IMR-90 (cell line): ENCODE measurements at regions not wholly inside any gene's neighbourhood (a gene's known extent, or its start where the extent isn't known, plus 50 kb on each side); places are given as distances from the start of the nearest gene placed in this dataset.
A peak's percentile ranks its signal among the peaks of the same experiment; 100 is the strongest.

Experiments used
- ATAC-seq: fragments of 200-7000 bp; cut with Tn5 transposase; 2 replicates; pipeline ENCODE4 v1.9.1; 2020; ENCODE audit warnings: low read depth, mild to moderate bottlenecking, moderate library complexity
- BruUV-seq: library from RNA; stranded (reverse); fragments of 400-500 nt; replicated peaks from 2 replicates; lab custom pipeline; 2021; lab: Mats Ljungman, UMichigan
- CTCF ChIA-PET: fragments of 300-600 bp; formaldehyde crosslinking; extraction: SDS; loops from one replicate; lab custom pipeline; 2021; ENCODE audit warnings: antibody characterized with exemption; lab: Yijun Ruan, JAX
- POLR2A ChIA-PET: fragments of 300-600 bp; sonication (Branson Sonifier 250); formaldehyde crosslinking; loops from one replicate; lab custom pipeline; 2022; ENCODE audit warnings: antibody characterized with exemption; ENCODE audit not compliant: unreplicated experiment; lab: Charles Lee
- DNase-seq: peaks from one replicate; pipeline ENCODE4 v3.0.0; 2013
- H2AFZ ChIP-seq: replicated peaks from 2 replicates; pipeline ENCODE3; 2013; ENCODE audit warnings: low read length, mild to moderate bottlenecking; ENCODE audit not compliant: poor library complexity
- H2AK5ac ChIP-seq: 2 replicates; pipeline ENCODE4 v1.6.1; 2013; ENCODE audit warnings: low read depth, low read length, inconsistent platforms
- H2AK9ac ChIP-seq: replicated peaks from 2 replicates; pipeline ENCODE3; 2013; ENCODE audit warnings: mild to moderate bottlenecking, low read depth, low read length, moderate library complexity; ENCODE audit not compliant: poor library complexity
- H2BK120ac ChIP-seq: 2 replicates; pipeline ENCODE4 v1.6.1; 2013; ENCODE audit warnings: low read depth, low read length, inconsistent platforms
- H2BK15ac ChIP-seq: 3 replicates; pipeline ENCODE4 v1.6.1; 2013; ENCODE audit warnings: low read depth, low read length, inconsistent platforms
- H2BK20ac ChIP-seq: 2 replicates; pipeline ENCODE4 v1.6.1; 2013; ENCODE audit warnings: low read depth, mild to moderate bottlenecking, inconsistent platforms, low read length, moderate library complexity
- H2BK5ac ChIP-seq: 2 replicates; pipeline ENCODE4 v1.6.1; 2013; ENCODE audit warnings: mild to moderate bottlenecking, low read depth, low read length, inconsistent platforms; ENCODE audit not compliant: poor library complexity, severe bottlenecking
- H3K14ac ChIP-seq: replicated peaks from 2 replicates; pipeline ENCODE4 v1.6.1; 2013; ENCODE audit warnings: low read depth, low read length, inconsistent platforms
- H3K18ac ChIP-seq: 2 replicates; pipeline ENCODE4 v1.6.1; 2013; ENCODE audit warnings: low read depth, low read length, control low read depth
- H3K23ac ChIP-seq: 2 replicates; pipeline ENCODE4 v1.6.1; 2013; ENCODE audit warnings: low read depth, low read length, inconsistent platforms
- H3K27ac ChIP-seq: 2 replicates; pipeline ENCODE4 v1.5.1; 2013; ENCODE audit warnings: mild to moderate bottlenecking, control low read depth, low read length; ENCODE audit not compliant: insufficient read depth
- H3K27me3 ChIP-seq: 2 replicates; pipeline ENCODE4 v1.6.1; 2013; ENCODE audit warnings: low read length; ENCODE audit not compliant: control insufficient read depth, insufficient read depth
- H3K36me3 ChIP-seq: 2 replicates; pipeline ENCODE4 v1.6.1; 2013; ENCODE audit warnings: low read length, mixed read lengths; ENCODE audit not compliant: control insufficient read depth, insufficient read depth
- H3K4ac ChIP-seq: 2 replicates; pipeline ENCODE4 v1.6.1; 2013; ENCODE audit warnings: low read depth, low read length, inconsistent platforms
- H3K4me1 ChIP-seq: 2 replicates; pipeline ENCODE4 v1.6.1; 2013; ENCODE audit warnings: low read length, mixed read lengths; ENCODE audit not compliant: control insufficient read depth, insufficient read depth
- H3K4me2 ChIP-seq: 2 replicates; pipeline ENCODE4 v1.6.1; 2013; ENCODE audit warnings: low read depth, mild to moderate bottlenecking, control low read depth, low read length, moderate library complexity
- H3K4me3 ChIP-seq: 2 replicates; pipeline ENCODE4 v1.5.1; 2013; ENCODE audit warnings: low read depth, mild to moderate bottlenecking, control low read depth, low read length, moderate library complexity; ENCODE audit not compliant: insufficient read depth
- H3K56ac ChIP-seq: 2 replicates; pipeline ENCODE4 v1.6.1; 2013; ENCODE audit warnings: low read length, inconsistent platforms; ENCODE audit not compliant: insufficient read depth; ENCODE audit errors: extremely low read depth
- H3K79me1 ChIP-seq, 2 experiments: 2 replicates each; pipeline ENCODE4 v1.6.1; 2013; ENCODE audit warnings: low read length in 2 of 2, inconsistent platforms in 1 of 2, low read depth in 1 of 2
- H3K9ac ChIP-seq: 2 replicates; pipeline ENCODE4 v1.6.1; 2013; ENCODE audit warnings: low read depth, low read length, control low read depth
- H3K9me1 ChIP-seq: 2 replicates; pipeline ENCODE4 v1.6.1; 2013; ENCODE audit warnings: low read length, inconsistent platforms; ENCODE audit not compliant: insufficient read depth
- H3K9me3 ChIP-seq: 2 replicates; pipeline ENCODE4 v1.6.1; 2013; ENCODE audit warnings: low read length; ENCODE audit not compliant: control insufficient read depth, insufficient read depth
- H4K20me1 ChIP-seq: 2 replicates; pipeline ENCODE4 v1.6.1; 2013; ENCODE audit warnings: low read length, inconsistent platforms; ENCODE audit not compliant: insufficient read depth
- H4K5ac ChIP-seq: 2 replicates; pipeline ENCODE4 v1.6.1; 2013; ENCODE audit warnings: mild to moderate bottlenecking, low read depth, low read length, control low read depth
- H4K8ac ChIP-seq, 2 experiments: 2 replicates each; pipeline ENCODE4 v1.6.1; 2013; ENCODE audit warnings: low read depth in 2 of 2, low read length in 2 of 2, control low read depth in 1 of 2, inconsistent platforms in 1 of 2
- H4K91ac ChIP-seq: 2 replicates; pipeline ENCODE4 v1.6.1; 2013; ENCODE audit warnings: low read depth, low read length, inconsistent platforms; ENCODE audit not compliant: insufficient read depth
- BHLHE40 ChIP-seq: fragments of 150-350 bp; IDR thresholded peaks from 2 replicates; pipeline ENCODE4 v1.6.1; 2016; ENCODE audit warnings: mild to moderate bottlenecking, low read depth, low read length
- CEBPB ChIP-seq: IDR thresholded peaks from 2 replicates; pipeline ENCODE4 v1.6.1; 2012; ENCODE audit warnings: low read depth, low read length, improper control_type of control experiment
- CHD1 ChIP-seq: IDR thresholded peaks from 2 replicates; pipeline ENCODE4 v1.6.1; 2012; ENCODE audit warnings: low read depth, low read length, improper control_type of control experiment
- CTCF ChIP-seq: conservative IDR thresholded peaks from 2 replicates; pipeline ENCODE4 v1.5.1; 2012; ENCODE audit warnings: mild to moderate bottlenecking, low read depth, low read length, improper control_type of control experiment
- ELK1 ChIP-seq: fragments of 150-350 bp; IDR thresholded peaks from 2 replicates; pipeline ENCODE4 v1.6.1; 2016; ENCODE audit warnings: low read depth, mild to moderate bottlenecking, low read length, moderate library complexity, borderline replicate concordance
- FOS ChIP-seq: fragments of 150-350 bp; IDR thresholded peaks from 2 replicates; pipeline ENCODE4 v1.6.1; 2016; ENCODE audit warnings: low read depth, low read length
- MAFK ChIP-seq: IDR thresholded peaks from 2 replicates; pipeline ENCODE4 v1.6.1; 2012; ENCODE audit warnings: low read depth, low read length, improper control_type of control experiment
- MAZ ChIP-seq: IDR thresholded peaks from 2 replicates; pipeline ENCODE4 v1.6.1; 2012; ENCODE audit warnings: low read depth, mild to moderate bottlenecking, low read length, improper control_type of control experiment, moderate library complexity, borderline replicate concordance
- MXI1 ChIP-seq: IDR thresholded peaks from 2 replicates; pipeline ENCODE4 v1.6.1; 2012; ENCODE audit warnings: low read depth, mild to moderate bottlenecking, low read length, moderate library complexity, borderline replicate concordance
- NFE2L2 ChIP-seq: fragments of 150-350 bp; IDR thresholded peaks from 2 replicates; pipeline ENCODE4 v1.6.1; 2016; ENCODE audit warnings: low read depth, mild to moderate bottlenecking, low read length
- POLR2A ChIP-seq: IDR thresholded peaks from 2 replicates; pipeline ENCODE4 v1.6.1; 2012; ENCODE audit warnings: mild to moderate bottlenecking, low read depth, low read length
- RAD21 ChIP-seq: IDR thresholded peaks from 2 replicates; pipeline ENCODE4 v1.6.1; 2012; ENCODE audit warnings: low read length, improper control_type of control experiment
- RCOR1 ChIP-seq: IDR thresholded peaks from 2 replicates; pipeline ENCODE4 v1.6.1; 2012; ENCODE audit warnings: mild to moderate bottlenecking, low read length, improper control_type of control experiment; ENCODE audit not compliant: insufficient replicate concordance
- RFX5 ChIP-seq: IDR thresholded peaks from 2 replicates; pipeline ENCODE4 v1.8.0; 2012; ENCODE audit warnings: low read depth, mild to moderate bottlenecking, low read length, moderate library complexity
- SMC3 ChIP-seq: fragments of 150-350 bp; IDR thresholded peaks from 2 replicates; pipeline ENCODE4 v1.6.1; 2016; ENCODE audit warnings: low read depth, mild to moderate bottlenecking, antibody characterized with exemption, low read length, moderate library complexity
- USF2 ChIP-seq: fragments of 150-350 bp; IDR thresholded peaks from 2 replicates; pipeline ENCODE4 v1.6.1; 2017; ENCODE audit warnings: mild to moderate bottlenecking, antibody characterized with exemption, low read length, low read depth
- WGBS, 2 experiments: methylation state at CpG; one replicate each; pipeline versions ENCODE4 v1.1.5 to v1.1.7; 2013; ENCODE audit warnings: missing lambda C conversion rate in 2 of 2; ENCODE audit not compliant: insufficient read length in 1 of 2; ENCODE audit errors: extremely low coverage in 2 of 2; 5-methylcytosine and 5-hydroxymethylcytosine counted together
- dilution Hi-C: fragments of 300-500 bp; cut with HindIII; formaldehyde crosslinking; loops from one replicate; pipeline ENCODE4 v1.14.3; 2018; ENCODE audit warnings: low sequenced_read_pairs; ENCODE audit not compliant: unreplicated experiment
- in situ Hi-C: fragments of 300-500 bp; cut with MboI; formaldehyde crosslinking; loops from 3 replicates; pipeline ENCODE4 v1.14.3; 2019; ENCODE audit warnings: low sequenced_read_pairs, inconsistent platforms, mixed read lengths
- intact Hi-C: fragments of 100-400 bp; cut with micrococcal nuclease; formaldehyde crosslinking; loops from 2 replicates; pipeline ENCODE4 v1.10.0; 2022

GRCh38 chr5:96252596-96252995 is 180.5 kb downstream of the PCSK1 start:
- in situ Hi-C loops = no loop called here
- Histone ChIP-seq H2AK5ac (no peak overlapping the region), H2AFZ (no peak overlapping the region), H3K18ac (peak overlapping the region; percentile 58; the same call in 1 of the 2 replicates), H3K4me2 (no peak overlapping the region), H2BK20ac (peak overlapping the region; percentile 77), H3K27me3 (no peaks in the 10 kb centered on the region), H4K91ac (peak overlapping the region; percentile 7; the same call in 1 of the 2 replicates), H3K23ac (no peak overlapping the region; the same call in 1 of the 2 replicates), H4K20me1 (no peaks in the 10 kb centered on the region), H3K9ac (no peak overlapping the region), H3K36me3 (no peaks in the 10 kb centered on the region), H3K14ac (peak overlapping the region; percentile 31; the same call in 1 of the 2 replicates), H3K4me3 (no peak overlapping the region), H3K9me1 (peaks cover 6% of the 10 kb centered on the region), H3K56ac (no peak overlapping the region), H3K79me1 (peaks cover 3 to 7% of the 10 kb centered on the region in 2 experiments; a peak in 2 of 4 replicates), H3K4me1 (peaks cover 16% of the 10 kb centered on the region), H3K9me3 (no peaks in the 10 kb centered on the region), H4K5ac (peak overlapping the region; percentile 66; the same call in 1 of the 2 replicates), H4K8ac (peak overlapping the region in 1 of 2 experiments; percentile 35; a peak in 2 of 4 replicates), H2BK15ac (peak overlapping the region; percentile 21; the same call in 1 of the 3 replicates), H2BK120ac (peak overlapping the region; percentile 48; the same call in 1 of the 2 replicates), H3K27ac (no peak overlapping the region), H2BK5ac (peak overlapping the region; percentile 77), H3K4ac (no peak overlapping the region; the same call in 1 of the 2 replicates), H2AK9ac (no peak overlapping the region)
- WGBS, 2 experiments = 80% methylated on average over 1 of the region's 4 CpGs; no CpG with 5 or more reads in 1 of the 2 experiments
- no TSS peak for BruUV-seq
- TF ChIP-seq NFE2L2 (no peak), RFX5 (no peak), CEBPB (no peak), USF2 (no peak), ELK1 (no peak), MAZ (no peak), POLR2A (no peak), CTCF (no peak), RAD21 (no peak), SMC3 (no peak), BHLHE40 (no peak), FOS (no peak), MAFK (no peak), RCOR1 (no peak), MXI1 (no peak), CHD1 (no peak)
- DNase-seq (no peak), ATAC-seq (no peak)
- ChIA-PET CTCF (interaction anchor here (1.2 kb wide), 1 partner anchor 83 kb away, joined by 3 read pairs; no protein-coding TSS in a partner anchor), POLR2A (no interaction called here)
- dilution Hi-C loops = no loop called here
- intact Hi-C loops = loop anchor here (10.0 kb wide), 1 partner anchor 78 kb away; no protein-coding TSS in a partner anchor
